Testis (tissue), 2 donors: ENCODE measurements at regions not wholly inside any gene's neighbourhood (a gene's known extent, or its start where the extent isn't known, plus 50 kb on each side); places are given as distances from the start of the nearest gene placed in this dataset.

Experiments used
- POLR2A ChIP-seq: fragments of 450-650 bp; IDR thresholded peaks from one replicate; pipeline ENCODE4 v1.6.1; 2017; ENCODE audit warnings: antibody characterized with exemption, mild to moderate bottlenecking, moderate library complexity
- TF ChIP-seq, protein P1 (sequence below), 3 experiments: fragments of 450-650 bp in 2 of 3; fragments of 200-600 bp in 1 of 3; sonication (generic) in 1 of 3; IDR thresholded peaks; one replicate each; pipeline ENCODE4 v1.5.1; 2016 to 2019; ENCODE audit warnings: antibody characterized with exemption in 3 of 3, mild to moderate bottlenecking in 2 of 3, moderate library complexity in 1 of 3

DNA sequence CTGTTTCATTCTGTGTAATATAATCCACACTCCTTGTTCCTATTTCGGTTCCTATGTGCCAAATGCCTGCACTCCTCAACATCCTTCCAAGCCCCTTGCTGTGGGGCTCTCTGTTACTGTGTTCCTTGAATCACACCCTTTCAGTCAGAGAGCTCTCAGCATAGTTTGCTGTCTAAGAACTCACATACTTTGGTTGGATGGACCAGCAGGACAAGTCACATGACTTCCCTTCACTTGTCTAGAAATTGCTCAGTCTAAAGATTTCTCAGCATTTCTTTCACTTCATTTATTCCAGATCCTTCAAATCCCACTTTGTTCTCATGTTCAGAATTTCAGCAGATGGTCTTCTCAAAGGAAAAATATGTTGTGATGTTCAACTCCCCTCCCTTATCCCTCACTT lies 203.5 kb upstream of the PFN2 start:
- TF ChIP-seq POLR2A = no peak
- TF ChIP-seq, protein P1, sequence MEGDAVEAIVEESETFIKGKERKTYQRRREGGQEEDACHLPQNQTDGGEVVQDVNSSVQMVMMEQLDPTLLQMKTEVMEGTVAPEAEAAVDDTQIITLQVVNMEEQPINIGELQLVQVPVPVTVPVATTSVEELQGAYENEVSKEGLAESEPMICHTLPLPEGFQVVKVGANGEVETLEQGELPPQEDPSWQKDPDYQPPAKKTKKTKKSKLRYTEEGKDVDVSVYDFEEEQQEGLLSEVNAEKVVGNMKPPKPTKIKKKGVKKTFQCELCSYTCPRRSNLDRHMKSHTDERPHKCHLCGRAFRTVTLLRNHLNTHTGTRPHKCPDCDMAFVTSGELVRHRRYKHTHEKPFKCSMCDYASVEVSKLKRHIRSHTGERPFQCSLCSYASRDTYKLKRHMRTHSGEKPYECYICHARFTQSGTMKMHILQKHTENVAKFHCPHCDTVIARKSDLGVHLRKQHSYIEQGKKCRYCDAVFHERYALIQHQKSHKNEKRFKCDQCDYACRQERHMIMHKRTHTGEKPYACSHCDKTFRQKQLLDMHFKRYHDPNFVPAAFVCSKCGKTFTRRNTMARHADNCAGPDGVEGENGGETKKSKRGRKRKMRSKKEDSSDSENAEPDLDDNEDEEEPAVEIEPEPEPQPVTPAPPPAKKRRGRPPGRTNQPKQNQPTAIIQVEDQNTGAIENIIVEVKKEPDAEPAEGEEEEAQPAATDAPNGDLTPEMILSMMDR (IDR thresholded peaks at IDR 0.05) = no peak
